Neural cell (in vitro differentiated cells): ENCODE measurements at regions not wholly inside any gene's neighbourhood (a gene's known extent, or its start where the extent isn't known, plus 50 kb on each side); places are given as distances from the start of the nearest gene placed in this dataset.

ENCODE experiments used
- H2AFZ ChIP-seq: fragments of 200-600, 300-800 bp; sonication (generic), shearing (Covaris generic); 2 replicates; pipeline ENCODE4 v1.6.0; 2014; ENCODE audit warnings: low read depth, mild to moderate bottlenecking, antibody characterized with exemption, low read length, moderate library complexity
- H3F3A ChIP-seq: fragments of 200-600 bp; shearing (Covaris generic); 2 replicates; pipeline ENCODE4 v1.6.1; 2016; ENCODE audit warnings: mild to moderate bottlenecking, moderate library complexity, mixed read lengths, antibody characterized with exemption, low read length; ENCODE audit not compliant: insufficient read depth, poor library complexity, severe bottlenecking
- H3K27ac ChIP-seq: fragments of 200-600, 300-800 bp; sonication (generic), shearing (Covaris generic); 2 replicates; pipeline ENCODE4 v1.5.1; 2014; ENCODE audit warnings: mild to moderate bottlenecking, low read length, moderate library complexity
- H3K27me3 ChIP-seq: fragments of 300-800, 200-600 bp; sonication (generic), shearing (Covaris generic); 2 replicates; pipeline ENCODE4 v1.6.0; 2014; ENCODE audit warnings: mild to moderate bottlenecking, low read depth, low read length, moderate library complexity; ENCODE audit not compliant: insufficient read depth
- H3K36me3 ChIP-seq: fragments of 300-800, 200-600 bp; sonication (generic), shearing (Covaris generic); 2 replicates; pipeline ENCODE4 v1.5.1; 2014; ENCODE audit warnings: mild to moderate bottlenecking, antibody characterized with exemption, low read length, moderate library complexity; ENCODE audit not compliant: insufficient read depth
- H3K4me2 ChIP-seq: fragments of 300-800, 200-600 bp; sonication (generic), shearing (Covaris generic); 2 replicates; pipeline ENCODE4 v1.6.0; 2014; ENCODE audit warnings: mild to moderate bottlenecking, low read length
- H3K4me3 ChIP-seq: fragments of 300-800, 200-600 bp; sonication (generic), shearing (Covaris generic); 2 replicates; pipeline ENCODE4 v1.5.1; 2014; ENCODE audit warnings: mild to moderate bottlenecking, low read length, moderate library complexity
- H3K79me2 ChIP-seq: fragments of 200-600 bp; shearing (Covaris generic); replicated peaks from 2 replicates; pipeline ENCODE4 v1.6.0; 2014; ENCODE audit warnings: mild to moderate bottlenecking, low read length, moderate library complexity; ENCODE audit not compliant: insufficient read depth
- H3K9ac ChIP-seq: fragments of 300-800, 200-600 bp; sonication (generic), shearing (Covaris generic); 2 replicates; pipeline ENCODE4 v1.6.1; 2016; ENCODE audit warnings: mild to moderate bottlenecking, low read length, mixed read lengths
- H3K9me2 ChIP-seq: fragments of 200-600 bp; shearing (Covaris generic); 2 replicates; pipeline ENCODE4 v1.6.1; 2016; ENCODE audit warnings: mild to moderate bottlenecking, low read length, mixed read lengths; ENCODE audit not compliant: insufficient read depth
- H3K9me3 ChIP-seq: fragments of 200-600, 300-800 bp; sonication (generic), shearing (Covaris generic); 2 replicates; pipeline ENCODE4 v1.6.1; 2016; ENCODE audit warnings: mild to moderate bottlenecking, mixed run types, low read length, moderate library complexity, mixed read lengths
- H4K20me1 ChIP-seq: fragments of 200-600 bp; shearing (Covaris generic); 2 replicates; pipeline ENCODE4 v1.6.1; 2016; ENCODE audit warnings: mild to moderate bottlenecking, mixed run types; ENCODE audit not compliant: insufficient read depth
- CTCF ChIP-seq: fragments of 450-650 bp; IDR thresholded peaks from 2 replicates; pipeline ENCODE4 v1.5.1; 2014; ENCODE audit warnings: antibody characterized with exemption, mild to moderate bottlenecking, moderate library complexity; ENCODE audit not compliant: poor library complexity, severe bottlenecking
- EP300 ChIP-seq: fragments of 450-650 bp; conservative IDR thresholded peaks from 2 replicates; pipeline ENCODE4 v1.6.1; 2014; ENCODE audit warnings: antibody characterized with exemption, mild to moderate bottlenecking, moderate library complexity; ENCODE audit not compliant: poor library complexity, severe bottlenecking
- EZH2 ChIP-seq: fragments of 200-600, 300-800 bp; shearing (Covaris generic), sonication (generic); IDR thresholded peaks from 2 replicates; pipeline ENCODE4 v1.6.1; 2014; ENCODE audit warnings: antibody characterized with exemption, low read length, borderline replicate concordance, mild to moderate bottlenecking; ENCODE audit not compliant: insufficient read depth, poor library complexity, severe bottlenecking
- MXI1 ChIP-seq: fragments of 450-650 bp; conservative IDR thresholded peaks from 2 replicates; pipeline ENCODE4 v1.6.1; 2014; ENCODE audit warnings: antibody characterized with exemption, mild to moderate bottlenecking; ENCODE audit not compliant: poor library complexity, severe bottlenecking
- POLR2AphosphoS5 ChIP-seq: IDR thresholded peaks from 2 replicates; pipeline ENCODE4 v1.6.1; 2012
- RAD21 ChIP-seq: fragments of 450-650 bp; conservative IDR thresholded peaks from 2 replicates; pipeline ENCODE4 v1.6.1; 2014; ENCODE audit warnings: antibody characterized with exemption, mild to moderate bottlenecking, moderate library complexity
- REST ChIP-seq: IDR thresholded peaks from 2 replicates; pipeline ENCODE4 v1.6.1; 2012; ENCODE audit warnings: borderline replicate concordance
- SMC3 ChIP-seq: fragments of 450-650 bp; conservative IDR thresholded peaks from 2 replicates; pipeline ENCODE4 v1.6.1; 2014; ENCODE audit warnings: antibody characterized with exemption, mild to moderate bottlenecking, moderate library complexity; ENCODE audit not compliant: poor library complexity
- TAF1 ChIP-seq: IDR thresholded peaks from 2 replicates; pipeline ENCODE4 v1.6.1; 2012; ENCODE audit warnings: low read depth

- no peak overlapping the region for H3K4me2 ChIP-seq
- no peaks in the 10 kb centered on the region for H4K20me1 ChIP-seq
- no peak overlapping the region for H3K27ac ChIP-seq
- H3K79me2 ChIP-seq = no peaks in the 10 kb centered on the region
- no peaks in the 10 kb centered on the region for H3K9me3 ChIP-seq
- TF ChIP-seq POLR2AphosphoS5 (no peak), CTCF (no peak), SMC3 (no peak), MXI1 (no peak), EP300 (no peak), TAF1 (no peak), EZH2 (no peak), REST (no peak), RAD21 (no peak)
- H3K36me3 ChIP-seq = no peaks in the 10 kb centered on the region
- no peak overlapping the region for H3K4me3 ChIP-seq
- H3K27me3 ChIP-seq = no peaks in the 10 kb centered on the region
- no peak overlapping the region for H2AFZ ChIP-seq
- H3K9me2 ChIP-seq = no peaks in the 10 kb centered on the region
- H3F3A ChIP-seq = no peaks in the 10 kb centered on the region
- no peak overlapping the region for H3K9ac ChIP-seq
Observed at GRCh38 chrX:149079805-149080406, 425.2 kb downstream of the IDS start.

- H3K27me3 ChIP-seq = no peaks in the 10 kb centered on the region
- H3F3A ChIP-seq = no peaks in the 10 kb centered on the region
- no peaks in the 10 kb centered on the region for H3K9me2 ChIP-seq
- H2AFZ ChIP-seq = no peak overlapping the region
- no peak overlapping the region for H3K9ac ChIP-seq
- H3K79me2 ChIP-seq = no peaks in the 10 kb centered on the region
- no peaks in the 10 kb centered on the region for H3K9me3 ChIP-seq
- H3K27ac ChIP-seq = no peak overlapping the region
- H4K20me1 ChIP-seq = no peaks in the 10 kb centered on the region
- H3K36me3 ChIP-seq = no peaks in the 10 kb centered on the region
- H3K4me2 ChIP-seq = no peak overlapping the region
- no peak overlapping the region for H3K4me3 ChIP-seq
- TF ChIP-seq EP300 = no peak
- no peak for TF ChIP-seq MXI1
- no peak for TF ChIP-seq TAF1
- no peak for TF ChIP-seq SMC3
- TF ChIP-seq CTCF = no peak
- no peak for TF ChIP-seq RAD21
Observed at GRCh38 chrX:149074398-149074797, 430.7 kb downstream of the IDS start.
